ENCODE measurements at regions not wholly inside any gene's neighbourhood (a gene's known extent, or its start where the extent isn't known, plus 50 kb on each side); places are given as distances from the start of the nearest gene placed in this dataset.

GRCh38 chr11:29023761-29024160 is 915.6 kb downstream of the METTL15 start:
- H3K27me3 ChIP-seq, result no peaks in the 10 kb centered on the region
- no peak for DNase-seq
- H3K36me3 ChIP-seq, result no peaks in the 10 kb centered on the region
- H3K4me1 ChIP-seq, result peaks cover 6 to 14% of the 10 kb centered on the region in 2 donors
- no peaks in the 10 kb centered on the region for H3K9me3 ChIP-seq
- H3K4me3 ChIP-seq (replicated peaks in 1 of 3), result no peak overlapping the region
- no peak overlapping the region for H3K27ac ChIP-seq
- no peak for TF ChIP-seq POLR2A (IDR thresholded peaks at IDR 0.05)
- intact Hi-C loops (cut with DNase I), result no loop called here
- 76 to 91% methylated on average over 1 of the region's 1 CpG for WGBS, 2 donors

DNA sequence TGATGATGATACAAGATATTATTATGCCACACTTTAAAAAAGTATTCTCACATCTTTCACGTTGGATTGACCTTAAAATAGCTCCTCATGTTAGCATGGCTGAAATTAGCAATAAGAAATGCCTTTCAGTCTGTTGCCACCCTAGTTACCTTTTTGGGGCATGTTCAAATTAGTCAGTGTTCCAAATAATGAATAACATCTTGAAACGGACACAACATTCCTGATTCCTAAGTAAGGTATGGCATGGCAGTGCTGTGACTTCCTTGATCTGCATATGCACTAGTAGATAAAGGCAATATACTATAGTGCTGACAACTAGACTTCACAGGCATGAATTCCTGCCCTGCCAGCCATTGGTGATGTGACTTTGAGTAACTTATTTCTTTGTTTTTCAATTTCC is 914.5 kb downstream of the METTL15 start:
- Histone ChIP-seq H3K36me3 (no peaks in the 10 kb centered on the region), H3K27ac (no peak overlapping the region), H3K4me1 (peaks cover 11 to 18% of the 10 kb centered on the region in 2 donors), H3K9me3 (no peaks in the 10 kb centered on the region), H3K4me3 (replicated peaks in 1 of 3) (no peak overlapping the region), H3K27me3 (no peaks in the 10 kb centered on the region)
- 76 to 83% methylated on average over 2 of the region's 2 CpGs for WGBS, 2 donors
- no peak for DNase-seq
- intact Hi-C loops (cut with DNase I), result no loop called here
- TF ChIP-seq CTCF (IDR thresholded peaks at IDR 0.05) (no peak), POLR2A (IDR thresholded peaks at IDR 0.05) (no peak)

DNA sequence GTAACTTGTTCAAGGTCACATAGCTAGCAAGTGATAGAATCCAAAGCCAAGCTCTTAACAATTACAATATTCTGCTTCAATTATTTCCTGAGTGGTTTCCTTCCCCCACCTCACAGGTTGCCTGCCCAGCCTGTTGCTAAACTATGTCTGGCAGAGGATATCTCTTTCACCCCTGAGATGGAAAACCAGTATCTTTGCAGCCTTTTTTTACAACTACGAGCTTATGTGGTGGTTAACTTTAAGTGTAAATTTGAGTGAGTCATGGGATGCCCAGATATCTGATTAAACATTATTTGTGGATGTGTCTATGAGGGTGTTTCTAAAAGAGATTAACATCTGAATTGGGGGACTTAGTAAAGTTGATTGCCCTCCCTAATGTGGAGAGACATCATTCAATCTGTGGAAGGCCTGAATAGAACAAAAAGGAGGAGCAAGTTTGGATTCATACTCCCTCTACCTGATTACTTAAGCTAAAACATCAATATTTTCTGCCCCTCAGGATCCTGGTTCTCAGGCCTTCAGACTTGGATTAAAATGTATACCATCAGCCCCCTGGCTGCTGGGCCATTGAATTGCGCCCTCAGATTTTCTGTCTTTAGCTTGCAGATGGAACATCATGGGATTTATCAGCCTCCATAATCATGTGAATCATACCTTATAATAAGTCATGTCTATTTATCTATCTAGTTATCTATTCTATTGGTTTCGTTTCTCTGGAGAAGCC is 911.9 kb downstream of the METTL15 start:
- peak; percentile 54 to 68 for DNase-seq
- H3K36me3 ChIP-seq, result no peaks in the 10 kb centered on the region
- no peaks in the 10 kb centered on the region for H3K27me3 ChIP-seq
- no peaks in the 10 kb centered on the region for H3K9me3 ChIP-seq
- intact Hi-C loops (cut with DNase I), result no loop called here
- H3K4me3 ChIP-seq (replicated peaks in 1 of 3), result no peak overlapping the region
- H3K4me1 ChIP-seq, result peaks cover 11 to 18% of the 10 kb centered on the region in 2 donors
- peak overlapping the region; percentile 59 to 91 (median 76) for H3K27ac ChIP-seq
- 64 to 71% methylated on average over 3 of the region's 3 CpGs for WGBS, 2 donors
- no peak for TF ChIP-seq POLR2A (IDR thresholded peaks at IDR 0.05)
- peak in 5 of 6 experiments; percentile 20 to 47 (median 44) for TF ChIP-seq CTCF (IDR thresholded peaks at IDR 0.05)

- no peak for DNase-seq
- intact Hi-C loops (cut with DNase I), result no loop called here
- no peaks in the 10 kb centered on the region for H3K36me3 ChIP-seq
- peak overlapping the region; percentile 59 to 91 (median 76) for H3K27ac ChIP-seq
- peaks cover 11 to 18% of the 10 kb centered on the region in 2 donors for H3K4me1 ChIP-seq
- H3K4me3 ChIP-seq (replicated peaks in 1 of 3), result no peak overlapping the region
- no peaks in the 10 kb centered on the region for H3K27me3 ChIP-seq
- WGBS, 2 donors, result 23 to 28% methylated on average over 2 of the region's 2 CpGs
- TF ChIP-seq POLR2A (IDR thresholded peaks at IDR 0.05) (no peak), CTCF (IDR thresholded peaks at IDR 0.05) (no peak)
- no peaks in the 10 kb centered on the region for H3K9me3 ChIP-seq
Measured at GRCh38 chr11:29018631-29019030, 910.4 kb downstream of the METTL15 start.

DNA sequence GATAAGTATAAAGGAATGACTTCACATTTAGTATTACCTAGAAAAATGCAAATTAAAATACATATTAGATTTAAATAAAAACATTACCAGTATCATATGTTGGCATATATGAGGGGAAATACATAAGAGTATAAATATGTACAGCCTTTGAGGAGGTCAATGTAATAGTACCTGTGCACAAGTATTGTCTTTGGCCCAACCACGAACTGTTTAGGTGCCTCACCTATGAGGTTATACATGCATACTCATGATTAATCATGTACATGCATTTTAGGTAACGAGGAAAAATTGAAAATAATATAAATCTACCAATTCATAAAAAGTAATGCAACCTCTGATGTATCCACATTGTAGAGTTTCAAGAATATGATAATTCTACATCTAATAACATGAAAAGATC is 909.8 kb downstream of the METTL15 start:
- 89 to 91% methylated on average over 2 of the region's 2 CpGs for WGBS, 2 donors
- H3K27me3 ChIP-seq, result no peaks in the 10 kb centered on the region
- TF ChIP-seq CTCF (IDR thresholded peaks at IDR 0.05) (no peak), POLR2A (IDR thresholded peaks at IDR 0.05) (no peak)

More for the DNA sequence above, 909.8 kb downstream of the METTL15 start:
- H3K9me3 ChIP-seq, result no peaks in the 10 kb centered on the region
- intact Hi-C loops (cut with DNase I), result no loop called here
- DNase-seq, result no peak
- H3K36me3 ChIP-seq, result no peaks in the 10 kb centered on the region
- no peak overlapping the region for H3K4me3 ChIP-seq (replicated peaks in 1 of 3)
- H3K4me1 ChIP-seq, result peaks cover 11 to 18% of the 10 kb centered on the region in 2 donors
- peak overlapping the region in 1 of 3 donors; percentile 91 for H3K27ac ChIP-seq

All from thyroid gland (tissue), 4 donors.